ENCODE measurements at regions not wholly inside any gene's neighbourhood (a gene's known extent, or its start where the extent isn't known, plus 50 kb on each side); places are given as distances from the start of the nearest gene placed in this dataset.

GRCh38 chr9:107675351-107676259 is 186.0 kb upstream of the KLF4 start:
- H3K36me3 Mint-ChIP-seq (ENCODE audit: low read depth) = no peaks in the 10 kb centered on the region
- H3K9me3 Mint-ChIP-seq = no peaks in the 10 kb centered on the region
- no peak overlapping the region for H3K4me3 Mint-ChIP-seq
- H3K27ac Mint-ChIP-seq = no peak overlapping the region
- H3K27me3 Mint-ChIP-seq (ENCODE audit: low read depth) = no peaks in the 10 kb centered on the region
- H3K4me1 Mint-ChIP-seq (ENCODE audit: low read depth) = no peaks in the 10 kb centered on the region

GRCh38 chr9:107674721-107675277 is 185.2 kb upstream of the KLF4 start:
- Mint-ChIP-seq H3K36me3 (ENCODE audit: low read depth) (no peaks in the 10 kb centered on the region), H3K4me3 (no peak overlapping the region), H3K27me3 (ENCODE audit: low read depth) (no peaks in the 10 kb centered on the region), H3K4me1 (ENCODE audit: low read depth) (no peaks in the 10 kb centered on the region), H3K27ac (no peak overlapping the region), H3K9me3 (no peaks in the 10 kb centered on the region)

GRCh38 chr9:107673861-107674720 is 184.5 kb upstream of the KLF4 start:
- H3K4me3 Mint-ChIP-seq = no peak overlapping the region
- H3K4me1 Mint-ChIP-seq (ENCODE audit: low read depth) = no peaks in the 10 kb centered on the region
- no peaks in the 10 kb centered on the region for H3K9me3 Mint-ChIP-seq
- H3K36me3 Mint-ChIP-seq (ENCODE audit: low read depth) = no peaks in the 10 kb centered on the region
- no peak overlapping the region for H3K27ac Mint-ChIP-seq
- H3K27me3 Mint-ChIP-seq (ENCODE audit: low read depth) = no peaks in the 10 kb centered on the region

GRCh38 chr9:107671588-107671987 is 182.0 kb upstream of the KLF4 start:
- Mint-ChIP-seq H3K27me3 (ENCODE audit: low read depth) (no peaks in the 10 kb centered on the region), H3K9me3 (peaks cover 3% of the 10 kb centered on the region), H3K27ac (no peak overlapping the region), H3K36me3 (ENCODE audit: low read depth) (no peaks in the 10 kb centered on the region), H3K4me1 (ENCODE audit: low read depth) (no peaks in the 10 kb centered on the region), H3K4me3 (no peak overlapping the region)

GRCh38 chr9:107669422-107669821 is 179.9 kb upstream of the KLF4 start:
- no peaks in the 10 kb centered on the region for H3K27me3 Mint-ChIP-seq (ENCODE audit: low read depth)
- H3K36me3 Mint-ChIP-seq (ENCODE audit: low read depth) = no peaks in the 10 kb centered on the region
- peaks cover 3% of the 10 kb centered on the region for H3K9me3 Mint-ChIP-seq
- no peaks in the 10 kb centered on the region for H3K4me1 Mint-ChIP-seq (ENCODE audit: low read depth)
- H3K27ac Mint-ChIP-seq = no peak overlapping the region
- H3K4me3 Mint-ChIP-seq = no peak overlapping the region

GRCh38 chr9:107667231-107668070 is 177.9 kb upstream of the KLF4 start:
- no peak overlapping the region for H3K4me3 Mint-ChIP-seq
- no peaks in the 10 kb centered on the region for H3K4me1 Mint-ChIP-seq (ENCODE audit: low read depth)
- peaks cover 3% of the 10 kb centered on the region for H3K9me3 Mint-ChIP-seq
- H3K27ac Mint-ChIP-seq = no peak overlapping the region
- H3K36me3 Mint-ChIP-seq (ENCODE audit: low read depth) = no peaks in the 10 kb centered on the region
- H3K27me3 Mint-ChIP-seq (ENCODE audit: low read depth) = no peaks in the 10 kb centered on the region

GRCh38 chr9:107665057-107665456 is 175.5 kb upstream of the KLF4 start:
- Mint-ChIP-seq H3K4me1 (ENCODE audit: low read depth) (no peaks in the 10 kb centered on the region), H3K27me3 (ENCODE audit: low read depth) (no peaks in the 10 kb centered on the region), H3K9me3 (peaks cover 3% of the 10 kb centered on the region), H3K27ac (no peak overlapping the region), H3K4me3 (no peak overlapping the region), H3K36me3 (ENCODE audit: low read depth) (no peaks in the 10 kb centered on the region)

GRCh38 chr9:107660976-107661375 is 171.4 kb upstream of the KLF4 start:
- no peaks in the 10 kb centered on the region for H3K27me3 Mint-ChIP-seq (ENCODE audit: low read depth)
- H3K4me1 Mint-ChIP-seq (ENCODE audit: low read depth) = no peaks in the 10 kb centered on the region
- H3K4me3 Mint-ChIP-seq = no peak overlapping the region
- H3K36me3 Mint-ChIP-seq (ENCODE audit: low read depth) = no peaks in the 10 kb centered on the region
- H3K9me3 Mint-ChIP-seq = no peaks in the 10 kb centered on the region
- H3K27ac Mint-ChIP-seq = no peak overlapping the region

GRCh38 chr9:107653263-107653821 is 163.8 kb upstream of the KLF4 start:
- Mint-ChIP-seq H3K27me3 (ENCODE audit: low read depth) (no peaks in the 10 kb centered on the region), H3K4me1 (ENCODE audit: low read depth) (no peaks in the 10 kb centered on the region), H3K27ac (no peak overlapping the region), H3K36me3 (ENCODE audit: low read depth) (no peaks in the 10 kb centered on the region), H3K4me3 (no peak overlapping the region), H3K9me3 (peaks cover 3% of the 10 kb centered on the region)

- Mint-ChIP-seq H3K4me1 (ENCODE audit: low read depth) (no peaks in the 10 kb centered on the region), H3K36me3 (ENCODE audit: low read depth) (no peaks in the 10 kb centered on the region), H3K4me3 (no peak overlapping the region), H3K27me3 (ENCODE audit: low read depth) (no peaks in the 10 kb centered on the region), H3K9me3 (peaks cover 3% of the 10 kb centered on the region), H3K27ac (no peak overlapping the region)
These were observed 161.4 kb upstream of the KLF4 start for GRCh38 chr9:107650995-107651394.

- no peaks in the 10 kb centered on the region for H3K36me3 Mint-ChIP-seq (ENCODE audit: low read depth)
- no peak overlapping the region for H3K27ac Mint-ChIP-seq
- H3K9me3 Mint-ChIP-seq = peaks cover 3% of the 10 kb centered on the region
- H3K4me3 Mint-ChIP-seq = no peak overlapping the region
- no peaks in the 10 kb centered on the region for H3K27me3 Mint-ChIP-seq (ENCODE audit: low read depth)
- no peaks in the 10 kb centered on the region for H3K4me1 Mint-ChIP-seq (ENCODE audit: low read depth)
These were observed 160.8 kb upstream of the KLF4 start for GRCh38 chr9:107650321-107650720.

- H3K4me3 Mint-ChIP-seq = no peak overlapping the region
- no peak overlapping the region for H3K27ac Mint-ChIP-seq
- H3K9me3 Mint-ChIP-seq = no peaks in the 10 kb centered on the region
- H3K4me1 Mint-ChIP-seq (ENCODE audit: low read depth) = no peaks in the 10 kb centered on the region
- H3K27me3 Mint-ChIP-seq (ENCODE audit: low read depth) = no peaks in the 10 kb centered on the region
- H3K36me3 Mint-ChIP-seq (ENCODE audit: low read depth) = no peaks in the 10 kb centered on the region
These were observed 158.7 kb upstream of the KLF4 start for GRCh38 chr9:107648153-107648715.

- H3K27ac Mint-ChIP-seq = no peak overlapping the region
- H3K4me1 Mint-ChIP-seq (ENCODE audit: low read depth) = no peaks in the 10 kb centered on the region
- H3K36me3 Mint-ChIP-seq (ENCODE audit: low read depth) = no peaks in the 10 kb centered on the region
- H3K4me3 Mint-ChIP-seq = no peak overlapping the region
- H3K27me3 Mint-ChIP-seq (ENCODE audit: low read depth) = no peaks in the 10 kb centered on the region
- H3K9me3 Mint-ChIP-seq = no peaks in the 10 kb centered on the region
These were observed 158.0 kb upstream of the KLF4 start for GRCh38 chr9:107647611-107648010.
